ENCODE measurements at regions not wholly inside any gene's neighbourhood (a gene's known extent, or its start where the extent isn't known, plus 50 kb on each side); places are given as distances from the start of the nearest gene placed in this dataset.

DNA sequence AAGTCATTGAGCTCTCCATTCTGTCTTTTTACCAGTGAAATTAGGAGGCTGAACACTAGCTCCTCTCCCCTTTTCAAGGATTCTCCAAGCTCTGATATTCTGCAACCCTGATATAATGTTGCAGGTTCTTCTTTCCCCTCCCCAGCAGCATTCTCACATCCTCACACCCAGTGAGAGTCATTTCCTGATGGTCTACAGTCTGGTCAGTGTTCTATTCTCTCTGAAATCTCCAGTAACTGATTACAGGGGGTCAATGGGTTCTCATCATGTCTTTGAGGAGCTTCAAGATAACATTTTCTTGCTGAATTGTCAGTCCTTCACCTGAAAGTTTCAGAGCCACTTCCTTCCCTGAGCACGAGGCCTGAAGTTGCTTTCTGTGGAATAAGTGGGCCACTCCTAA, 299.4 kb downstream of the PTEN start:
- Mint-ChIP-seq H3K9me3 (ENCODE audit: low read depth) (peaks cover 6% of the 10 kb centered on the region), H3K4me1 (ENCODE audit: low read depth) (peaks cover 6% of the 10 kb centered on the region), H3K27ac (no peak overlapping the region), H3K27me3 (no peaks in the 10 kb centered on the region), H3K4me3 (no peak overlapping the region), H3K36me3 (no peaks in the 10 kb centered on the region)

GRCh38 chr10:88163572-88163971, 300.1 kb downstream of the PTEN start:
- no peak overlapping the region for H3K4me3 Mint-ChIP-seq
- peaks cover 4% of the 10 kb centered on the region for H3K4me1 Mint-ChIP-seq (ENCODE audit: low read depth)
- H3K36me3 Mint-ChIP-seq = no peaks in the 10 kb centered on the region
- no peaks in the 10 kb centered on the region for H3K27me3 Mint-ChIP-seq
- peaks cover 6% of the 10 kb centered on the region for H3K9me3 Mint-ChIP-seq (ENCODE audit: low read depth)
- no peak overlapping the region for H3K27ac Mint-ChIP-seq

DNA sequence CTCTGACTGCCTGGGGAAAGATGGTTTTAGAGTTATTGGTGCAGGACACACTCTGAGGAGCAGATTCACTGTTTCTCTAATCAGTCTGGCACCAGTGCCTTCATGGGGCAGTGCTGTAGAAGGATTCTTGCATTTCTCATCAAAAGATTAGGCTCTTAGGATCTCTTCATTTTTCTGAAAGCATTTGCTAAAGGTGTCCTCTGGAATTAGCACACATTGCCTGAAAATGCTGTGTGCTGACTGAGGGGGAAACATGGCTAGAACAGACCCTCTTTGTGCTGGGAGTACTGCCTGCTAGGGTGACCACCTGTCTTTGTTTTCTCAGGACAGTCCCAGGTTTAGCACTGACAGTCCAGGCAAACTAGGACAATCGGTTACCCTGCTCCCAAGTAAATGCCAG, 301.0 kb downstream of the PTEN start:
- Mint-ChIP-seq H3K4me1 (ENCODE audit: low read depth) (peaks cover 4% of the 10 kb centered on the region), H3K27ac (no peak overlapping the region), H3K36me3 (no peaks in the 10 kb centered on the region), H3K9me3 (ENCODE audit: low read depth) (peaks cover 9% of the 10 kb centered on the region), H3K27me3 (no peaks in the 10 kb centered on the region), H3K4me3 (no peak overlapping the region)

DNA sequence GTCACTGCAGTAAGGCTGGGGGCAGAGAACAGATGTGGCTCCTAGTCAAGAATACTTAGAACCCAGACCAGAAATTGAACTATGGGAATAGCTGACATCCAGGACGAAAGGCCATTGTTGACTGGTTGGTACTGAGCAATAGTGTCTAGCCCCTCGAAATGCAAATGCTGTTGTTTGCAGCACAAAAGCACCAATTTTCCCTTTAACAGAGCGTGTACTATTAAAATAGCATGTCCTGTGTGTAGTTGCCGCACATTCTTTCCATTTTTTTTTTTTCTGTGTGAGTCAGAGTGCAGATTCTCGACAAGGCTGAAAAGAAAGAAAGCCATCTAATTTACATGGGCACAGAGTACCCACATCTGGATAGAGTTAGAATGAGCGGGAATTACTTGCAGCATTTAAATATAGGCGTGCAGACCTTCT, 302.4 kb downstream of the PTEN start:
- H3K27ac Mint-ChIP-seq = no peak overlapping the region
- no peak overlapping the region for H3K4me3 Mint-ChIP-seq
- H3K9me3 Mint-ChIP-seq (ENCODE audit: low read depth) = peaks cover 9% of the 10 kb centered on the region
- H3K4me1 Mint-ChIP-seq (ENCODE audit: low read depth) = peaks cover 15% of the 10 kb centered on the region
- no peaks in the 10 kb centered on the region for H3K27me3 Mint-ChIP-seq
- H3K36me3 Mint-ChIP-seq = no peaks in the 10 kb centered on the region

GRCh38 chr10:88168171-88169036, 305.0 kb downstream of the PTEN start:
- no peaks in the 10 kb centered on the region for H3K27me3 Mint-ChIP-seq
- H3K36me3 Mint-ChIP-seq = no peaks in the 10 kb centered on the region
- H3K4me3 Mint-ChIP-seq = no peak overlapping the region
- peak overlapping the region; percentile 55 for H3K27ac Mint-ChIP-seq
- peaks cover 29% of the 10 kb centered on the region for H3K4me1 Mint-ChIP-seq (ENCODE audit: low read depth)
- H3K9me3 Mint-ChIP-seq (ENCODE audit: low read depth) = peaks cover 3% of the 10 kb centered on the region

DNA sequence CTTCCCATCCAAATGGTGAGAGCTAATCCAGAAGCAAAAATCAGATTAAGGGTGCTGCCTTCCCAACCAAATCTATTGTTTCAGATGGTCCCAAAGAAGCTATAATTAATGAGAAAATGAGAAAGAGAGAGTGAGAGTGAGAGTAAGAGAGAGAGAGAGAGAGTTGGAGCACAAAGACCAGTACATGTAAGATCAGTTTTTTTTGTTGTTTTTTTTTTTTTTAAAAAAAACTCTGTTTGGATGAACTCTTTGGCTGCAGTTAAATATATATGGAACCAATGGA, 305.6 kb downstream of the PTEN start:
- no peaks in the 10 kb centered on the region for H3K27me3 Mint-ChIP-seq
- no peak overlapping the region for H3K4me3 Mint-ChIP-seq
- H3K4me1 Mint-ChIP-seq (ENCODE audit: low read depth) = peaks cover 29% of the 10 kb centered on the region
- peaks cover 3% of the 10 kb centered on the region for H3K9me3 Mint-ChIP-seq (ENCODE audit: low read depth)
- no peaks in the 10 kb centered on the region for H3K36me3 Mint-ChIP-seq
- peak overlapping the region; percentile 55 for H3K27ac Mint-ChIP-seq

GRCh38 chr10:88170628-88171027, 307.2 kb downstream of the PTEN start:
- peaks cover 29% of the 10 kb centered on the region for H3K4me1 Mint-ChIP-seq (ENCODE audit: low read depth)
- H3K9me3 Mint-ChIP-seq (ENCODE audit: low read depth) = peaks cover 16% of the 10 kb centered on the region
- H3K4me3 Mint-ChIP-seq = no peak overlapping the region
- H3K27me3 Mint-ChIP-seq = no peaks in the 10 kb centered on the region
- H3K27ac Mint-ChIP-seq = no peak overlapping the region
- peaks cover 10% of the 10 kb centered on the region for H3K36me3 Mint-ChIP-seq

GRCh38 chr10:88172159-88172558, 308.7 kb downstream of the PTEN start:
- Mint-ChIP-seq H3K36me3 (peaks cover 14% of the 10 kb centered on the region), H3K4me1 (ENCODE audit: low read depth) (peaks cover 29% of the 10 kb centered on the region), H3K27ac (no peak overlapping the region), H3K9me3 (ENCODE audit: low read depth) (peaks cover 20% of the 10 kb centered on the region), H3K27me3 (no peaks in the 10 kb centered on the region), H3K4me3 (no peak overlapping the region)

DNA sequence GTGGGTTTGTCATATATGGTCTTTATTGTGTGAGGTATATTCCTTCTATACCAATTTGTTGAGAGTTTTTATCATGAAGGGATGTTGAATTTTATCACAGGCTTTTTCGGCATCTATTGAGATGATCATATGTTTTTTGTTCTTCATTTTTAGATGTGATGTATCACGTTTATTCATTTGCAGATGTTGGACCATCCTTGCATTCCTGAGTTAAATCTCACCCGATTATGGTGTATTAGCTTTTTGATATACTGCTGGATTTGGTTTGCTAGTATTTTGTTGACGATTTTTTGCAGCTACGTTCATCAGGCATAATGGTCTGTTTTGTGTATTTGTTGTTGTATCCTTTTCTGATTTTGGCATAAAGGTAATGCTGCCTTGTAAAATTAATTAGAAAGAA, 311.0 kb downstream of the PTEN start:
- no peaks in the 10 kb centered on the region for H3K27me3 Mint-ChIP-seq
- peaks cover 27% of the 10 kb centered on the region for H3K9me3 Mint-ChIP-seq (ENCODE audit: low read depth)
- H3K4me1 Mint-ChIP-seq (ENCODE audit: low read depth) = peaks cover 27% of the 10 kb centered on the region
- H3K36me3 Mint-ChIP-seq = peaks cover 25% of the 10 kb centered on the region
- no peak overlapping the region for H3K4me3 Mint-ChIP-seq
- no peak overlapping the region for H3K27ac Mint-ChIP-seq

DNA sequence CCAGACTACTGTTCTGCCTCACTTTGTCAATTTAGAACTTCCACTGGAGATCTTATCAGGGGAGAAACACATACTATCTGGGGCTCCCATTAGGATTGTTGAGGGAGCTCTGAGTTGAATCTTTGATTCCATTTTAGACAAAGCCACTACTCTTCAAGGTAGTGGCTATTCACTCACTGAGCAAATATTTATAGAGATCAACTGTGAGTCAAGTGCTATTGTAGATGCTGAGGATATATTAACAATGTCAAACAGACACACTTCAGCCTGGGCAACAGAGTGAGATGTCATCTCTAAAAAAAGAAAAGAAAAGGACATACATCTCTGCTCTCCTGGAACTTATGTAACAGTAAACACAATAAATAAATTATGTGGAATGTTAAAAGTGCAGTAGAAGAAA, 315.3 kb downstream of the PTEN start:
- H3K27me3 Mint-ChIP-seq = no peaks in the 10 kb centered on the region

GRCh38 chr10:88179831-88180230, 316.4 kb downstream of the PTEN start:
- Mint-ChIP-seq H3K27me3 (no peaks in the 10 kb centered on the region), H3K36me3 (peaks cover 19% of the 10 kb centered on the region), H3K4me3 (no peak overlapping the region), H3K4me1 (ENCODE audit: low read depth) (no peaks in the 10 kb centered on the region), H3K9me3 (ENCODE audit: low read depth) (peaks cover 19% of the 10 kb centered on the region), H3K27ac (no peak overlapping the region)

More for the DNA sequence above, 315.3 kb downstream of the PTEN start:
- no peaks in the 10 kb centered on the region for H3K4me1 Mint-ChIP-seq (ENCODE audit: low read depth)
- H3K36me3 Mint-ChIP-seq = peaks cover 25% of the 10 kb centered on the region
- H3K9me3 Mint-ChIP-seq (ENCODE audit: low read depth) = peaks cover 27% of the 10 kb centered on the region
- no peak overlapping the region for H3K27ac Mint-ChIP-seq
- H3K4me3 Mint-ChIP-seq = no peak overlapping the region

- no peak overlapping the region for H3K27ac Mint-ChIP-seq
Measured at GRCh38 chr10:88181902-88182600, 318.6 kb downstream of the PTEN start.

GRCh38 chr10:88182601-88182930, 319.1 kb downstream of the PTEN start:
- no peaks in the 10 kb centered on the region for H3K4me1 Mint-ChIP-seq (ENCODE audit: low read depth)
- H3K27ac Mint-ChIP-seq = no peak overlapping the region
- peaks cover 5% of the 10 kb centered on the region for H3K9me3 Mint-ChIP-seq (ENCODE audit: low read depth)
- H3K36me3 Mint-ChIP-seq = peaks cover 6% of the 10 kb centered on the region
- no peak overlapping the region for H3K4me3 Mint-ChIP-seq
- H3K27me3 Mint-ChIP-seq = no peaks in the 10 kb centered on the region

More at GRCh38 chr10:88181902-88182600, 318.6 kb downstream of the PTEN start:
- Mint-ChIP-seq H3K27me3 (no peaks in the 10 kb centered on the region), H3K9me3 (ENCODE audit: low read depth) (peaks cover 10% of the 10 kb centered on the region), H3K4me3 (no peak overlapping the region), H3K4me1 (ENCODE audit: low read depth) (no peaks in the 10 kb centered on the region), H3K36me3 (peaks cover 11% of the 10 kb centered on the region)

DNA sequence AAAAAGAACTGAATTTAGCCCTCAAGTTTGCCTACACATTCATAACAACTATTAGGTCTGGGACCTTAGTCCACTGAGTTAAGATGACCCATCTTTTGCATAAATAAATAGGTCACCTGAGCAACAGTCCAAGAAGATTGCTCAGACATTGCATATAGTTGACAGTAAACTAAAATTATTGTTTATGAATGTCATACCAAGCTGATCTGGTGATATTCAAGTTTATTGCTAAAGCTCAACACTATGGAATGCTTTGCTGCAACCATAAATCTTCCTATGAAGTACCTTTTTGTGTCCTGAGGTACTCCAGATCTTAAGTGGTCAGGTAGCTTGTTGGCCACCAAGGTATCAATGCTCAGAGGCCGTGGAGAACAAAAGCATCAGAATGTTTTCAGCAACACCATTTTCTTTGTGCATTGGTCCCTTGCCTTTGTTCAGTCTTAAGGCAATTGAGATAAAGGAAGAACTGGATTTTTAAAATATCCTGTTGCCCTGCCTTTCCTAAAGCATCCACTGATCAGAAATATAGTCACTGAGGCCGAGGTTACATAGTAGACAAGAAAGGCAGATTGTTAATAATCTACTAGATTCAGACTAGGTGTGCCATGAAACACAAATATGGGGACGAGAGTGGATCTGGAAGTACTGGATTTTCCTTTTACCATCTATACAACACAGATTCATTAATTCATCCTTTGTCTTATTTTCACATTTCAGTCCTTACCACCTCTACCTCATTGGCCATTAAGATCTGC, 321.3 kb downstream of the PTEN start:
- Mint-ChIP-seq H3K27me3 (no peaks in the 10 kb centered on the region), H3K9me3 (ENCODE audit: low read depth) (no peaks in the 10 kb centered on the region), H3K4me3 (no peak overlapping the region), H3K36me3 (no peaks in the 10 kb centered on the region), H3K4me1 (ENCODE audit: low read depth) (no peaks in the 10 kb centered on the region), H3K27ac (no peak overlapping the region)

DNA sequence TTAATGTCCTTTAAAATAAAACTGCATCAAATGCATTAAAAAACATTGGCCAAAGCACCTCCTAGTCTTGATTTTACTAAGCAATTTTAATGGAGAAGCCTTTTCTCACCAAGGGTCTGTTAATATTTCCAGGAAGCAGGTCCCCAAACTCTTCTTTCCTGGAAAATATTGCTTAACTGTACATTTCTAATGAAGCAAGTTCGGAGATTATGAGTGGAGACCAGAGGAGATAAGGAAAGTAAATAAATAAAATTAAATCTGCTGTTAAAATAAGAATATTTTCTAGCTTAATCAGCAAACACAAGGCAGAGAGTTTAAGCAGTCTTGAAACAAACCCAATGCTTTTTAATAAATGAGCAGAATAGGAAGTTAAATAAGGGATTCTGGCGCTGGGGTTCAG, 322.4 kb downstream of the PTEN start:
- Mint-ChIP-seq H3K4me3 (no peak overlapping the region), H3K36me3 (no peaks in the 10 kb centered on the region), H3K27me3 (no peaks in the 10 kb centered on the region), H3K27ac (no peak overlapping the region), H3K9me3 (ENCODE audit: low read depth) (no peaks in the 10 kb centered on the region), H3K4me1 (ENCODE audit: low read depth) (peaks cover 3% of the 10 kb centered on the region)

Data from activated naive CD8-positive, alpha-beta T cell (primary cell).